Activated CD4-positive, alpha-beta memory T cell treated with anti-CD3 and anti-CD28 coated beads for 36 hours (primary cell): ENCODE measurements at regions not wholly inside any gene's neighbourhood (a gene's known extent, or its start where the extent isn't known, plus 50 kb on each side); places are given as distances from the start of the nearest gene placed in this dataset.
"Not testable (repeated sequence)": the region's sequence is repeated elsewhere in the genome, so short reads cannot be mapped to it uniquely, and the experiment has no call there.

Experiments
- CTCF ChIA-PET: fragments of 350-600 bp; sonication (Branson Sonifier 250); formaldehyde crosslinking; loops from one replicate; lab custom pipeline; 2021; ENCODE audit warnings: antibody characterized with exemption, inconsistent platforms; lab: Charles Lee
- POLR2A ChIA-PET: fragments of 350-600 bp; sonication (Branson Sonifier 250); formaldehyde crosslinking; loops from one replicate; lab custom pipeline; 2021; ENCODE audit warnings: antibody characterized with exemption; lab: Charles Lee
- DNase-seq: peaks from one replicate; pipeline ENCODE4 v3.0.0-alpha.2; 2020
- H3K27ac Mint-ChIP-seq: one replicate; pipeline ENCODE4 v1.8.0; 2021; ENCODE audit warnings: mixed read lengths
- H3K27me3 Mint-ChIP-seq: one replicate; pipeline ENCODE4 v1.8.0; 2021; ENCODE audit warnings: mixed read lengths
- H3K36me3 Mint-ChIP-seq: one replicate; pipeline ENCODE4 v1.8.0; 2021; ENCODE audit warnings: mixed read lengths
- H3K4me1 Mint-ChIP-seq: one replicate; pipeline ENCODE4 v1.8.0; 2021; ENCODE audit warnings: low read depth, mixed read lengths
- H3K4me3 Mint-ChIP-seq: one replicate; pipeline ENCODE4 v1.8.0; 2021; ENCODE audit warnings: mild to moderate bottlenecking, mixed read lengths
- H3K9me3 Mint-ChIP-seq: one replicate; pipeline ENCODE4 v1.8.0; 2021; ENCODE audit warnings: mixed read lengths
- intact Hi-C: fragments of 100-400 bp; cut with micrococcal nuclease; formaldehyde crosslinking; loops from one replicate; pipeline ENCODE4 v1.15.1; 2023

GRCh38 chr9:62869061-62869460 is 1679.2 kb downstream of the SPATA31A7 start:
- CTCF ChIA-PET, intact Hi-C loops: not testable (repeated sequence)
- H3K27me3 Mint-ChIP-seq = peaks cover 34% of the 10 kb centered on the region

GRCh38 chr9:62871765-62872164 is 1681.9 kb downstream of the SPATA31A7 start:
- H3K4me3 Mint-ChIP-seq, CTCF ChIA-PET, H3K36me3 Mint-ChIP-seq, H3K27ac Mint-ChIP-seq, H3K9me3 Mint-ChIP-seq, H3K4me1 Mint-ChIP-seq, intact Hi-C loops, DNase-seq, POLR2A ChIA-PET: not testable (repeated sequence)
- peaks cover 22% of the 10 kb centered on the region for H3K27me3 Mint-ChIP-seq

More at GRCh38 chr9:62869061-62869460, 1679.2 kb downstream of the SPATA31A7 start:
- H3K36me3 Mint-ChIP-seq, H3K4me1 Mint-ChIP-seq, H3K9me3 Mint-ChIP-seq, POLR2A ChIA-PET, DNase-seq, H3K27ac Mint-ChIP-seq, H3K4me3 Mint-ChIP-seq: not testable (repeated sequence)

GRCh38 chr9:62874213-62874612 is 1684.4 kb downstream of the SPATA31A7 start:
- peaks cover 22% of the 10 kb centered on the region for H3K27me3 Mint-ChIP-seq
- POLR2A ChIA-PET, H3K4me1 Mint-ChIP-seq, H3K27ac Mint-ChIP-seq, intact Hi-C loops, H3K4me3 Mint-ChIP-seq, H3K36me3 Mint-ChIP-seq, CTCF ChIA-PET, H3K9me3 Mint-ChIP-seq, DNase-seq: not testable (repeated sequence)

- CTCF ChIA-PET, H3K27ac Mint-ChIP-seq, H3K36me3 Mint-ChIP-seq, intact Hi-C loops, H3K9me3 Mint-ChIP-seq, POLR2A ChIA-PET, DNase-seq, H3K4me1 Mint-ChIP-seq, H3K4me3 Mint-ChIP-seq: not testable (repeated sequence)
- H3K27me3 Mint-ChIP-seq = peaks cover 25% of the 10 kb centered on the region
Observed at GRCh38 chr9:62874745-62875599, 1685.1 kb downstream of the SPATA31A7 start.

- CTCF ChIA-PET, intact Hi-C loops, H3K27ac Mint-ChIP-seq, POLR2A ChIA-PET, H3K4me1 Mint-ChIP-seq, H3K36me3 Mint-ChIP-seq, DNase-seq, H3K9me3 Mint-ChIP-seq, H3K4me3 Mint-ChIP-seq: not testable (repeated sequence)
- H3K27me3 Mint-ChIP-seq = peaks cover 25% of the 10 kb centered on the region
Observed at GRCh38 chr9:62877552-62877951, 1687.7 kb downstream of the SPATA31A7 start.

DNA sequence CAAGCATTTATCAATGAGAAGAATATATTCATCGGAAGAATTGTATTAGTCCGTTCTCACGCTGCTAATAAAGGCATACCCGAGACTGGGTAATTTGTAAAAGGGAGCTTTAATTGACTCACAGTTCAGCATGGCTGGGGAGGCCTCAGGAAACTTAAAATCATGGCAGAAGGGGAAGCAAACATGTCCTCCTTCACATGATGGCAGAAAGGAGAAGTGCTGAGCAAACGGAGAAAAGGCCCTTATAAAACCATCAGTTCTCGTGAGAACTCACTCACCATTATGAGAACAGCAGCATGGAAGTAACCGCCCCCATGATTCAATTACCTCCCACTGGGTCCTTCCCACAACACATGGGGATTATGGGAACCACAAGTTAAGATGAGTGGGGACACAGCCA is 1688.2 kb downstream of the SPATA31A7 start:
- DNase-seq, H3K36me3 Mint-ChIP-seq, POLR2A ChIA-PET, H3K4me3 Mint-ChIP-seq, H3K27ac Mint-ChIP-seq, H3K9me3 Mint-ChIP-seq, H3K4me1 Mint-ChIP-seq, intact Hi-C loops, CTCF ChIA-PET: not testable (repeated sequence)
- H3K27me3 Mint-ChIP-seq = peaks cover 25% of the 10 kb centered on the region

GRCh38 chr9:62880453-62880852 is 1690.6 kb downstream of the SPATA31A7 start:
- peaks cover 20% of the 10 kb centered on the region for H3K27me3 Mint-ChIP-seq
- H3K4me1 Mint-ChIP-seq, H3K36me3 Mint-ChIP-seq, H3K4me3 Mint-ChIP-seq, intact Hi-C loops, H3K27ac Mint-ChIP-seq, H3K9me3 Mint-ChIP-seq, CTCF ChIA-PET, DNase-seq, POLR2A ChIA-PET: not testable (repeated sequence)

DNA sequence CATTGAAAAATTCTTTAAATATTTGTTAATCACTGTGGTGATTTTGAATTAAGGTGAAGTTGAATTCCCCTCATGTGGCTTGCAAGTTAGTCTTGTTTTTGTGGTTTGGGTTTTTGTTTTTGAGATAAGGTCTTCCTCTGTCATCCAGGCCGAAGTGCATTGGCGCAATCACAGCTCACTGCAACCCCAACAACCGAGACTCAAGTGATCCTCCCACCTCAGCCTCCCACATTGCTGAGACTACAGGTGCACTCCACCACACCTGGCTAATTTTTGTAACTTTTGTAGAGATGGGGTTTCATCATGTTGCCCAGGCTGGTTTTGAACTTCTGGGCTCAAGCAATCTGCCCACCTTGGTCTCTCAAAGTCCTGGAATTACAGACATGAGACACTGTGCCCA is 1691.1 kb downstream of the SPATA31A7 start:
- intact Hi-C loops, H3K36me3 Mint-ChIP-seq, DNase-seq, POLR2A ChIA-PET, H3K4me3 Mint-ChIP-seq, H3K4me1 Mint-ChIP-seq, H3K9me3 Mint-ChIP-seq, H3K27ac Mint-ChIP-seq, CTCF ChIA-PET: not testable (repeated sequence)
- H3K27me3 Mint-ChIP-seq = peaks cover 20% of the 10 kb centered on the region

DNA sequence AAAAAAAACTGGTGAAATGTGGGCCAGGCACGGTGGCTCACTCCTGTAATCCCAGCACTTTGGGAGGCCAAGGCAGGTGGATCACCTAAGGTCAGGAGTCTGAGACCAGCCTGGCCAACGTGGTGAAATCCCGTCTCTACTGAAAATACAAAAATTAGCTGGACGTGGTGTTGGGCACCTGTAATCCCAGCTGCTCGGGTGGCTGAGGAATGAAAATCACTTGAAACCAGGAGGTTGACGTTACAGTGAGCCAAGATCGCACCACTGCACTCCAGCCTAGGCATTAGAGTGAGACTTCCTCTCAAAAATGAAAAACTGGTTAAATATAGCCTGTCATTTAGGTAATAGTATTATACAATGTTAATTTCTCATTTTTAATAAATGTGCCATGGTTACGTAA is 1692.0 kb downstream of the SPATA31A7 start:
- CTCF ChIA-PET, H3K36me3 Mint-ChIP-seq, DNase-seq, H3K9me3 Mint-ChIP-seq, intact Hi-C loops, POLR2A ChIA-PET, H3K4me1 Mint-ChIP-seq, H3K27ac Mint-ChIP-seq, H3K4me3 Mint-ChIP-seq: not testable (repeated sequence)
- H3K27me3 Mint-ChIP-seq = peaks cover 18% of the 10 kb centered on the region

DNA sequence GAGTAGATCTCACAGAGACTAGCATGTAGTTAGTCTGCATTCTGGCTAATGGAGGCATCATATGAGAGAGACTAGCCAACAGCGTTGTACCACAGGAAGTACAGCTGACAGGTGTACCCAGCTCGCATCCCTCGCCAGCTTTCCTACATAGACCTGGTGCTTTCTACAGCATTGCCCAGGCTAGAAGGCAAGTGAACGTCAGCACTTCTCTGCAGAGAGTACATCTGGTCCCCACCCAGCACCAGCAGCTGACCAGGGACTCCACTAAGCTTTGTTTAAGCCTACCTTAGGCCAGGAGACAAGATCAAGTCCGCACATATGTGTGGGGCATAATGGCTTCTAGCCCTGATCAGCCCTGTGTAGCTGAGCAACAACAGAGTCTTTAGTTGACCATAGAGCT is 1692.9 kb downstream of the SPATA31A7 start:
- H3K27ac Mint-ChIP-seq, H3K4me3 Mint-ChIP-seq, intact Hi-C loops, H3K4me1 Mint-ChIP-seq, H3K9me3 Mint-ChIP-seq, DNase-seq, POLR2A ChIA-PET, CTCF ChIA-PET, H3K36me3 Mint-ChIP-seq: not testable (repeated sequence)
- H3K27me3 Mint-ChIP-seq = peaks cover 18% of the 10 kb centered on the region

DNA sequence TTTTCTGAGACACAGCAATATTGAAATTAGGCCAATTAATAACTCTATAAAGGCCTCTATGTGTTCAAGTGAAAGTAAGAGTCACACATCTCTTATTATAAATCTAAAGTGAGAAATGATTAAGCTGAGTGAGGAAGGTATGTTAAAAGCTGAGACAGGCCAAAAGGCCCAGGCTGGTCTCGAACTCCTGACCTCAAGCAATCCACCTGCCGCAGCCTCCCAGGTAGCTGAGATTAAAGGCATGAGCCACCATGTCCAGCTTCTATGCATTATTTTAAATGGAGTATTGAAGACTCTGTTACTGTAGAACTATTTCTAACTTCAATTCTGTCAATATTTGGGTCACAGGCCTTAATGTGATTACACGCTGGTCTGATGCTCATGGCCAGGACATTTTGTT is 1706.9 kb downstream of the SPATA31A7 start:
- POLR2A ChIA-PET, H3K9me3 Mint-ChIP-seq, H3K4me3 Mint-ChIP-seq, DNase-seq, intact Hi-C loops, CTCF ChIA-PET, H3K27me3 Mint-ChIP-seq, H3K27ac Mint-ChIP-seq, H3K4me1 Mint-ChIP-seq, H3K36me3 Mint-ChIP-seq: not testable (repeated sequence)

DNA sequence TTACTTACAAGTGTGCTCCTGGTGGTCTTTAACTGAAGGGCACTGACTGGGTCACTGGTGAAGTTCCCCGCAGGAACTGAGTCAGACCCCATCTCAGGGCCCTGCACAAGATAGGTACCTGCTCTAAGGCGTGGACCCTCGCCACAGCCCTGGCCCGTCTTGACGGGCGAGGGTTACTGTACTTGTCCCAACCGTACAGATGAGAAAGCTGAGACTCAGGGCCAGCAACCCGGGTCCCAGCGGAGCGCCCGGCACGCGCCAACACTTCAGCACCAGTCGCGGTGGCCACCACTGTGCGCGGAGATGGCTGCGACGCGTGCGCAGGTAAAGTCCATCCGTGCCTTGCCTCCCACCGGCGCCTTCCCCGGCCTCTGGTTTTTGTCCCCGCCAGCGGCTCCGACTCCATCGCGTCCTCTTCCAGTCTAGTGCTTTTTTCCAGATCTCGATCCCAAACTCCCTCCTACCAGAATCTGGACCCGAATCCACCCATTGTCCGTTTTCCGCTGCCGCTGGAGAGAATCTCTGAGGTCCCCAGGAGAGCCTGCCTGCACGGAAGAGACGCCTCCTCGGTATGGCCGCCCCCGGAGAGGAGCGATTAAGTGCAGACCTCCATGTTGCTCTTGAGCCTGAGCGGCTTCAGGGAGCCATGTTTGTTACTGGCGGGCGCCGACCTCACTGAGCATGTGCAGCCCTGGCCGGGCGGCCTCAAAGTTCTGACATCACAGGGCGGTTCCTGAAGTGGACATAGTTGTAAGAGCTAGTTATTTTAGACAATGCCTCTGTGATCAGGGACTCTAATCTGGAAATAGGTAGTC is 1707.8 kb downstream of the SPATA31A7 start:
- intact Hi-C loops, H3K4me1 Mint-ChIP-seq, H3K27me3 Mint-ChIP-seq, CTCF ChIA-PET, POLR2A ChIA-PET, H3K36me3 Mint-ChIP-seq, H3K9me3 Mint-ChIP-seq: not testable (repeated sequence)
- H3K27ac Mint-ChIP-seq = peak overlapping the region; percentile 23
- peak; percentile 65 for DNase-seq
- H3K4me3 Mint-ChIP-seq = peak overlapping the region; percentile 60
